ENCODE measurements at regions not wholly inside any gene's neighbourhood (a gene's known extent, or its start where the extent isn't known, plus 50 kb on each side); places are given as distances from the start of the nearest gene placed in this dataset.
"Not testable (repeated sequence)": the region's sequence is repeated elsewhere in the genome, so short reads cannot be mapped to it uniquely, and the experiment has no call there.

DNA sequence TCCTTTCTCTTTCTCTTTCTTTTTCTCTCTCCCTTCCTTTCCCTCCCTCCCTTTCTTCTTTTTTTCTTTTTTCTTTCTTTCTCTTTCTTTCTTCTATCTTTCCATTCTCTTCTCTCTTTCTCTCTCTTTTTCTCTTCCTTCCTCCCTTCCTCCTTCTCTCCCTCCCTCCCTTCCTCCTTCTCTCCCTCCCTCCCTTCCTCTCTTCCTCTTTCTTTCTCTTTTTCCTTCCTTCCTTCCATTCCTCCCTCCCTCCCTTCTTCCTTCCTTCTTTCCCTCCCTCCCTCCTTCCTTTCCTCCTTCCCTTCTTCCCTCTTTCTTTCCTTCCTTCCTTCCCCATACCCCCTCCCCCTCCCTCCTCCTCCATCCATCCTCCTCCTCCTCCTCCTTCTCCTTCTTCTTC is 243.3 kb upstream of the CTNND2 start:
- Histone ChIP-seq H3K27me3 (no peaks in the 10 kb centered on the region), H3K9me3 (peaks cover 0 to 2% (median 0%) of the 10 kb centered on the region in 4 donors), H3K4me3 (no peak overlapping the region), H3K36me3 (no peaks in the 10 kb centered on the region), H3K27ac (no peak overlapping the region), H3K4me1 (no peaks in the 10 kb centered on the region)
- no peak for TF ChIP-seq POLR2A (IDR thresholded peaks at IDR 0.05)
- TF ChIP-seq, protein P1, sequence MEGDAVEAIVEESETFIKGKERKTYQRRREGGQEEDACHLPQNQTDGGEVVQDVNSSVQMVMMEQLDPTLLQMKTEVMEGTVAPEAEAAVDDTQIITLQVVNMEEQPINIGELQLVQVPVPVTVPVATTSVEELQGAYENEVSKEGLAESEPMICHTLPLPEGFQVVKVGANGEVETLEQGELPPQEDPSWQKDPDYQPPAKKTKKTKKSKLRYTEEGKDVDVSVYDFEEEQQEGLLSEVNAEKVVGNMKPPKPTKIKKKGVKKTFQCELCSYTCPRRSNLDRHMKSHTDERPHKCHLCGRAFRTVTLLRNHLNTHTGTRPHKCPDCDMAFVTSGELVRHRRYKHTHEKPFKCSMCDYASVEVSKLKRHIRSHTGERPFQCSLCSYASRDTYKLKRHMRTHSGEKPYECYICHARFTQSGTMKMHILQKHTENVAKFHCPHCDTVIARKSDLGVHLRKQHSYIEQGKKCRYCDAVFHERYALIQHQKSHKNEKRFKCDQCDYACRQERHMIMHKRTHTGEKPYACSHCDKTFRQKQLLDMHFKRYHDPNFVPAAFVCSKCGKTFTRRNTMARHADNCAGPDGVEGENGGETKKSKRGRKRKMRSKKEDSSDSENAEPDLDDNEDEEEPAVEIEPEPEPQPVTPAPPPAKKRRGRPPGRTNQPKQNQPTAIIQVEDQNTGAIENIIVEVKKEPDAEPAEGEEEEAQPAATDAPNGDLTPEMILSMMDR (IDR thresholded peaks at IDR 0.05), result no peak
- no peak for DNase-seq

DNA sequence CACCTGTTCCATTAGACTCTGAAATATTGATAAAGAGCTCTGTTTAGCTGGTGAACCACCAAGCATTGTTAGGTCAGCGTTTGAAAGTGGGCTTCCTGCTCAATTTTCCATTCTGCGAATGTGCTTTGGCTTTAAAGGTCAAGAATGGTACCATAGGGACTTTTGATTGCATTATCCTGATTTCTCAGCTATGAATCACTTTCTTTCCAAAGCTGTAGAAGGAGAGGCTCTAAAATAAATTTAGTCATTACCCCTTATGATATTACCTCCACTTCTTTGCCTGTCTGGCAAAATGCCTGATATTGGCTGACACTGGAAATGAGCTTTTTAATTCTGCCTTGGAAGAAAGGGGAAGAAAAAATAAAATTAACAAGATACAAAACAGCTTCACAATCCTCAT is 237.2 kb upstream of the CTNND2 start:
- DNase-seq, result no peak
- H3K36me3 ChIP-seq, result no peaks in the 10 kb centered on the region
- no peaks in the 10 kb centered on the region for H3K27me3 ChIP-seq
- TF ChIP-seq POLR2A (IDR thresholded peaks at IDR 0.05), result no peak
- TF ChIP-seq, protein P1 (IDR thresholded peaks at IDR 0.05), result no peak
- H3K9me3 ChIP-seq, result peaks cover 0 to 6% (median 0%) of the 10 kb centered on the region in 4 donors
- no peak overlapping the region for H3K27ac ChIP-seq
- no peaks in the 10 kb centered on the region for H3K4me1 ChIP-seq
- no peak overlapping the region for H3K4me3 ChIP-seq

DNA sequence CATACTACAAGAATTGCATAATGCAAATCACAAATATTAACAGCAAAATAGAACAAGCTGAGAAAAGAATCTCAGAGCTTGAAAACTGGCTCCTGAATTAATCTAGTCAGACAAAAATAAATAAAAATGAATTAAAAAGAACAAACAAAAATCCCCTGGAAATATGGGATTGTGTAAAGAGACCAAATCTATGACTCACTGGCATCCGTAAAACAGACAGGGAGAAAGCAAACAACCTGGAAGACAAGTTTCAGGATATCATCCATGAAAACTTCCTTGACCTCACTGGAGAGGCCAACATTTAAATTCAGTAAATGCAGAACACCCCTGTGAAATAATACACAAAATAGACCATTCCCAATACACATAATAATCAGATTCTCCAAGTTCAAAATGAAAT is 229.3 kb upstream of the CTNND2 start:
- Histone ChIP-seq H3K4me3 (no peak overlapping the region), H3K4me1 (no peaks in the 10 kb centered on the region), H3K27ac (no peak overlapping the region), H3K27me3 (no peaks in the 10 kb centered on the region), H3K9me3 (peaks cover 0 to 11% (median 0%) of the 10 kb centered on the region in 4 donors), H3K36me3 (no peaks in the 10 kb centered on the region)
- TF ChIP-seq POLR2A (IDR thresholded peaks at IDR 0.05), result no peak
- TF ChIP-seq, protein P1 (IDR thresholded peaks at IDR 0.05), result no peak
- no peak for DNase-seq

DNA sequence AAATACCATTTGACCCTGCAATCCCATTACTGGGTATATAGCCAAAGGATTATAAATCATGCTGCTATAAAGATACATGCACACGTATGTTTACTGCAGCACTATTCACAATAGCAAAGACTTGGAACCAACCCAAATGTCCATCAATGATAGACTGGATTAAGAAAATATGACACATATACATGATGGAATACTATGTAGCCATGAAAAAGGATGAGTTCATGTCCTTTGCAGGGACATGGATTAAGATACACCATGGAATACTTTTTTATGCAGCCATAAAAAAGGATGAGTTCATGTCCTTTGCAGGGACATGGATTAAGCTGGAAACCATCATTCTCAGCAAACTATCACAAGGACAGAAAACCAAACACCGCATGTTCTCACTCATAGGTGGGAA is 226.8 kb upstream of the CTNND2 start:
- not testable (repeated sequence) for DNase-seq, H3K36me3 ChIP-seq, H3K4me3 ChIP-seq, H3K9me3 ChIP-seq, H3K4me1 ChIP-seq, H3K27me3 ChIP-seq, H3K27ac ChIP-seq

DNA sequence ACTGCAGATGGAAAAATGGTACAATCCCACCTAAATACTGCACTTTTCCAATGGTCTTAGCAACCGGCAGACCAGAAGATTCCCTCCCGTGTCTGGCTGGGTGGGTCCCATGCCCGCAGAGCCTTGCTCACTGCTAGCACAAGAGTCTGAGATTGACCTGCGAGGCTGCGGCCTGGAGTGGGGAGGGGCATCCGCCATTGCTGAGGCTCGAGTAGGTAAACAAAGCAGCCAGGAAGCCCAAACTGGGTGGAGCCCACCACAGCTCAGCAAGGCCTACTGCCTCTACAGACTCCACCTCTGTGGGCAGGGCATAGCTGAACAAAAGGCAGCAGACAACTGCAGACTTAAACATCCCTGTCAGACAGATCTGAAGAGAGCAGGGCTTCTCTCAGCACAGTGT is 221.6 kb upstream of the CTNND2 start:
- no peaks in the 10 kb centered on the region for H3K27me3 ChIP-seq
- no peak for DNase-seq
- no peak for TF ChIP-seq POLR2A (IDR thresholded peaks at IDR 0.05)
- TF ChIP-seq, protein P1 (IDR thresholded peaks at IDR 0.05), result no peak
- no peaks in the 10 kb centered on the region for H3K36me3 ChIP-seq
- no peaks in the 10 kb centered on the region for H3K4me1 ChIP-seq
- no peak overlapping the region for H3K4me3 ChIP-seq
- no peak overlapping the region for H3K27ac ChIP-seq
- H3K9me3 ChIP-seq, result no peaks in the 10 kb centered on the region

DNA sequence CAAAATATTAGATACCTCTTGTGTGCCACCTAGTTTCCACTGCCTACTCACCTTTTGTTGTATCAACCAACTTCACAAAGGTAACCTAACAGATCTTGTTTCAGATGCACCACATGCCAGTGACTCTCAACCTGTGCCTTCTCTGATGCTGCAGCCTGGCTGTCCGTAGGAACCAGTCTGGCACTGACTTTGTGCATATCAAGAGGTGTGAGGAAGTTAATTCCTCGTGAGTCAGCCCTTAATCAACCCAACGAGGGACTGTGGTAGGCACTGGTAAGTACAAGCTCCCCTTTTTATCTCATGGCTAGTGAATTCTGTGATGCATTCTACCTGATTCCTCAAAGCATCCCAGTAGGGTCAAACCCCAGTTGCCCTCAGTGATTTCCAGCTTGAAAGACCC is 215.4 kb upstream of the CTNND2 start:
- H3K4me3 ChIP-seq, result no peak overlapping the region
- H3K27me3 ChIP-seq, result no peaks in the 10 kb centered on the region
- no peak overlapping the region for H3K27ac ChIP-seq
- H3K9me3 ChIP-seq, result no peaks in the 10 kb centered on the region
- TF ChIP-seq, protein P1 (IDR thresholded peaks at IDR 0.05), result no peak
- no peak for TF ChIP-seq POLR2A (IDR thresholded peaks at IDR 0.05)
- DNase-seq, result no peak
- H3K36me3 ChIP-seq, result no peaks in the 10 kb centered on the region
- H3K4me1 ChIP-seq, result no peaks in the 10 kb centered on the region

Data from Peyer's patch (tissue), 4 donors.